SK-N-MC (cell line): ENCODE measurements at regions not wholly inside any gene's neighbourhood (a gene's known extent, or its start where the extent isn't known, plus 50 kb on each side); places are given as distances from the start of the nearest gene placed in this dataset.
A peak's percentile ranks its signal among the peaks of the same experiment; 100 is the strongest.

Source experiments
- DNase-seq: peaks from one replicate; pipeline ENCODE4 v3.0.0-alpha.2; 2011; ENCODE audit warnings: low read depth, low spot score
- H3K27ac ChIP-seq: fragments of 200-600 bp; sonication (generic); 2 replicates; pipeline ENCODE4 v1.5.1; 2016; ENCODE audit warnings: mixed run types
- H3K36me3 ChIP-seq: fragments of 200-600 bp; sonication (generic); 2 replicates; pipeline ENCODE4 v1.6.1; 2017; ENCODE audit warnings: antibody characterized with exemption, low read length, mixed read lengths; ENCODE audit not compliant: insufficient read depth
- H3K4me3 ChIP-seq: fragments of 200-600 bp; sonication (generic); 2 replicates; pipeline ENCODE4 v1.5.1; 2016
- H3K9ac ChIP-seq: fragments of 200-600 bp; sonication (generic); 2 replicates; pipeline ENCODE4 v1.8.0; 2017; ENCODE audit warnings: mixed run types, mixed read lengths; ENCODE audit not compliant: insufficient read length
- H3K9me3 ChIP-seq: fragments of 200-600 bp; sonication (generic); 2 replicates; pipeline ENCODE4 v1.6.1; 2017; ENCODE audit warnings: low read depth, mild to moderate bottlenecking, antibody characterized with exemption, low read length, moderate library complexity, mixed read lengths
- EZH2 ChIP-seq: fragments of 200-600 bp; sonication (generic); IDR thresholded peaks from one replicate; pipeline ENCODE4 v1.6.1; 2017; ENCODE audit warnings: antibody characterized with exemption
- FOXP2 ChIP-seq: optimal IDR thresholded peaks from 2 replicates; pipeline ENCODE3; 2011; ENCODE audit warnings: mild to moderate bottlenecking, moderate library complexity; ENCODE audit not compliant: insufficient read depth; ENCODE audit errors: extremely low read length, control extremely low read depth
- POLR2AphosphoS5 ChIP-seq: IDR thresholded peaks from 2 replicates; pipeline ENCODE4 v1.6.1; 2012; ENCODE audit warnings: mild to moderate bottlenecking, low read depth, low read length, borderline replicate concordance

- Histone ChIP-seq H3K4me3 (no peak overlapping the region), H3K27ac (no peak overlapping the region), H3K9ac (no peak overlapping the region), H3K9me3 (no peaks in the 10 kb centered on the region; the same call in 1 of the 2 replicates), H3K36me3 (no peaks in the 10 kb centered on the region)
- DNase-seq = no peak
- TF ChIP-seq EZH2 = no peak
- TF ChIP-seq FOXP2 = no peak
- TF ChIP-seq POLR2AphosphoS5 = no peak
These were observed 329.8 kb upstream of the EPHA7 start for GRCh38 chr6:93749191-93749590.

- TF ChIP-seq POLR2AphosphoS5 = no peak
- no peak for TF ChIP-seq FOXP2
- no peak for TF ChIP-seq EZH2
- DNase-seq = no peak
- Histone ChIP-seq H3K36me3 (no peaks in the 10 kb centered on the region), H3K4me3 (no peak overlapping the region), H3K9me3 (no peaks in the 10 kb centered on the region; the same call in 1 of the 2 replicates), H3K9ac (no peak overlapping the region), H3K27ac (no peak overlapping the region)
These were observed 327.5 kb upstream of the EPHA7 start for GRCh38 chr6:93746892-93747291.

GRCh38 chr6:93745306-93745705, 325.9 kb upstream of the EPHA7 start:
- H3K36me3 ChIP-seq = no peaks in the 10 kb centered on the region
- H3K9ac ChIP-seq = no peak overlapping the region
- H3K27ac ChIP-seq = no peak overlapping the region
- DNase-seq = no peak
- H3K9me3 ChIP-seq = no peaks in the 10 kb centered on the region; the same call in 1 of the 2 replicates
- TF ChIP-seq POLR2AphosphoS5 (no peak), EZH2 (no peak), FOXP2 (no peak)
- no peak overlapping the region for H3K4me3 ChIP-seq

- H3K9ac ChIP-seq = no peak overlapping the region
- TF ChIP-seq EZH2 (no peak), FOXP2 (no peak), POLR2AphosphoS5 (no peak)
- no peaks in the 10 kb centered on the region for H3K36me3 ChIP-seq
- no peak overlapping the region for H3K27ac ChIP-seq
- H3K4me3 ChIP-seq = no peak overlapping the region
- no peaks in the 10 kb centered on the region for H3K9me3 ChIP-seq
- no peak for DNase-seq
These were observed 315.7 kb upstream of the EPHA7 start for GRCh38 chr6:93735099-93735498.

- Histone ChIP-seq H3K27ac (no peak overlapping the region), H3K9me3 (no peaks in the 10 kb centered on the region)
- no peak for DNase-seq
These were observed 311.9 kb upstream of the EPHA7 start for GRCh38 chr6:93731306-93731705.

GRCh38 chr6:93728150-93728549, 308.8 kb upstream of the EPHA7 start:
- no peak overlapping the region for H3K27ac ChIP-seq
- no peak overlapping the region for H3K9ac ChIP-seq
- H3K4me3 ChIP-seq = no peak overlapping the region
- no peak for DNase-seq
- H3K36me3 ChIP-seq = no peaks in the 10 kb centered on the region
- TF ChIP-seq EZH2 (no peak), POLR2AphosphoS5 (no peak), FOXP2 (no peak)
- H3K9me3 ChIP-seq = no peaks in the 10 kb centered on the region

More at GRCh38 chr6:93731306-93731705, 311.9 kb upstream of the EPHA7 start:
- Histone ChIP-seq H3K4me3 (no peak overlapping the region), H3K9ac (no peak overlapping the region), H3K36me3 (no peaks in the 10 kb centered on the region)
- TF ChIP-seq POLR2AphosphoS5 (no peak), FOXP2 (no peak), EZH2 (no peak)

GRCh38 chr6:93727447-93727846, 308.1 kb upstream of the EPHA7 start:
- no peaks in the 10 kb centered on the region for H3K36me3 ChIP-seq
- TF ChIP-seq EZH2 (no peak), POLR2AphosphoS5 (no peak), FOXP2 (no peak)
- no peak overlapping the region for H3K4me3 ChIP-seq
- no peaks in the 10 kb centered on the region for H3K9me3 ChIP-seq
- no peak for DNase-seq
- H3K9ac ChIP-seq = no peak overlapping the region
- H3K27ac ChIP-seq = no peak overlapping the region

- no peaks in the 10 kb centered on the region for H3K9me3 ChIP-seq
- H3K9ac ChIP-seq = no peak overlapping the region
- peak; percentile 20 for DNase-seq
- H3K4me3 ChIP-seq = no peak overlapping the region
- TF ChIP-seq EZH2 = no peak
- no peaks in the 10 kb centered on the region for H3K36me3 ChIP-seq
- no peak overlapping the region for H3K27ac ChIP-seq
These were observed 302.2 kb upstream of the EPHA7 start for GRCh38 chr6:93721386-93722048.

- Histone ChIP-seq H3K36me3 (no peaks in the 10 kb centered on the region), H3K4me3 (no peak overlapping the region), H3K27ac (no peak overlapping the region), H3K9ac (no peak overlapping the region), H3K9me3 (no peaks in the 10 kb centered on the region)
- DNase-seq = no peak
- no peak for TF ChIP-seq POLR2AphosphoS5
- no peak for TF ChIP-seq EZH2
- no peak for TF ChIP-seq FOXP2
These were observed 294.6 kb upstream of the EPHA7 start for GRCh38 chr6:93713974-93714373.
